ENCODE measurements at regions not wholly inside any gene's neighbourhood (a gene's known extent, or its start where the extent isn't known, plus 50 kb on each side); places are given as distances from the start of the nearest gene placed in this dataset.
"Not testable (repeated sequence)": the region's sequence is repeated elsewhere in the genome, so short reads cannot be mapped to it uniquely, and the experiment has no call there.

DNA sequence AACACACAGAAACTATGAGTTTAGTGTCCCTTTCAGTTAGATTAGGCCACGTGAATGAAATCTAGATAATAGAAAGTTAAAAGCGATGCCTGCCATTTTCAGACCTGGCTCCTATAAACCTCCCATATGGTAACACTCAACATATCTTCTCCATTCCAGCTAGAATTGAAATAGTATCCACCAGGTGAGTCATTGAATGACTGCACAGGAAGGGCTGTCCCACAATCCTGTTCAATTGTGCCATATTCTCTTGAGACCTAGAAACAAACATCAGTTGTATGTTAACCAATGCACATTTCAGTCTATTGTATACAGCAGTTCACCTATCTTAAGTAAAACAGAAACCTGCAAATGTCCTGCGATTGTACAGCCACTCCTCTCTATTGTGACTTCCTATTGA lies 659.3 kb upstream of the SLIT2 start:
- no peak for DNase-seq (ENCODE audit: low spot score)

GRCh38 chr4:19583827-19584569 lies 667.7 kb upstream of the SLIT2 start:
- DNase-seq (ENCODE audit: low spot score) = no peak

- no peak for DNase-seq (ENCODE audit: low spot score)
These were observed 671.6 kb upstream of the SLIT2 start for GRCh38 chr4:19580095-19580494.

DNA sequence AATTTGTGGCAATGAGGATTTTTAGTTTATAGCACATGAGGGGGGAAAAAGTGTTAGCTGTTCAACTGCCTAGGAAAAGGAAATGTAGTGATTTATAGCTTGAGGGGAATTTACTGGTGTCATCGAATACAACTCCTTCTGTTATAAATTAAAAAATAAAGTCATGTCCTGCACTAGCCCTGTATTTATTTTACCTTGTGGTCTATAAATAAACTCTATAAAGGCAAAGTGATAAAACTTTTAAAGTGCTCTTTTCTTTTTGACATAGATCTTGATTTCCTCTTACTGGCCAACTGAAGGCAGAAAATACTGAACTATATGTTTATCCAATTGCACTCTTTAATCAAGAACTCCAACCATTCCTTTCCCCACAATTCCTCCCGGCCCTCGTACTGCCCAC lies 672.1 kb upstream of the SLIT2 start:
- DNase-seq (ENCODE audit: low spot score) = no peak

- no peak for DNase-seq (ENCODE audit: low spot score)
These were observed 674.6 kb upstream of the SLIT2 start for GRCh38 chr4:19577097-19577496.

DNA sequence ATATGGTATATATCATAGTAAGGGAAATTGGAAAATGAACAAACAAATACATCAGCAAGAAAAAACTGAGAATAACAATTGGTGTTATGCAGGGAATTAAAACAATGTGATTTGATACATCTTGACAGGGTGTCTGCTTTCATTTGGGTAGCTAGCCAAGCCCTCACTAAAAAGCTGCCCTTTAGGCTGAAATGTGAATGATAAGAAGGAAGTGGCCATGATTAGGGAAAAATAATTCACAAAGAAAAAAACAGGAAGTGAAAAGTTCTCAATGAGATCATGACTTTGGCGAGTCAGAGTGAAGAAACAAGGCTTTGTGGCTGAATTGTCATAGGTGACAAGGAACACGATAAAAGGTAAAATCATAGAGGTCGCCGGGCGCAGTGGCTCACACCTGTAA lies 675.8 kb upstream of the SLIT2 start:
- no peak for DNase-seq (ENCODE audit: low spot score)

DNA sequence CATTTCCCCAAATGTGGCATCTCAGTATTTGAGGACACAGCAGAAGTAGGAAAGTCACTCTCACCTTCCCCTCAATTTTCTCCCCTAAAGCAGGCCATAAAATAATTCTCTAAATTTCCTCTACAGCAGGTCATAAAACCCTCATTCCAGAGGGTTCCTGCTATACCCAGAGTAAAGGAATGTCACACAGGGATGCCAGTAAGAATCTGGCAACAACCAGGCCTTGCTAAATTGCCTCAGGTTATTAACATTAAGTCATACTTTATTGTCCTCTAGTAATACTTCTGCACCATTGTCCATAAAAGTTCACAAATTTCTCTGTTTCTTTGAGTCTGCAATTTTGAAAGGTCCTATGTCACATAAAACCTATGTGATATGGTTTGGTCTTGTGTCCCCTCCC lies 685.7 kb upstream of the SLIT2 start:
- no peak for DNase-seq (ENCODE audit: low spot score)

GRCh38 chr4:19562456-19562855 lies 689.2 kb upstream of the SLIT2 start:
- no peak for DNase-seq (ENCODE audit: low spot score)

DNA sequence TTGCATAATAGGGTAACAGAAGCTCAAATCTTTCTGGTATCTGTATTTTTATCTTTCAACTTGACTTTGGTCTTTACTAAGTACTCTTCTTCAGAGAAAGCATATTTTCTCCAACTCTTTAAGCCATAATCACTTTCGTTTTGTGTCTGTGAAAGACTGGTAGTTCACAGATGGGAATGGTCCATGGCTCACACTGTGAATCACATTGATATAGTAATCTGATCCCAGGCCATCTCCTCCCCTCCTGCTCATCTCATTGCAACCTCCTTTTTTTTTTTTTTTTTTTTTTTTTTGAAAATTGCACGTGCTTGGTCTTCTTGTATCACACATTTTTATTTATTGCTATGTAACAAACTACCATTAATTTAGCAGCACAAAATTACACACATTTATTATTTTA lies 694.5 kb upstream of the SLIT2 start:
- no peak for DNase-seq (ENCODE audit: low spot score)

- not testable (repeated sequence) for DNase-seq (ENCODE audit: low spot score)
These were observed 695.4 kb upstream of the SLIT2 start for GRCh38 chr4:19556276-19556675.

GRCh38 chr4:19547463-19547862 lies 704.2 kb upstream of the SLIT2 start:
- DNase-seq (ENCODE audit: low spot score) = no peak

GRCh38 chr4:19544446-19545125 lies 707.1 kb upstream of the SLIT2 start:
- DNase-seq (ENCODE audit: low spot score) = no peak

DNA sequence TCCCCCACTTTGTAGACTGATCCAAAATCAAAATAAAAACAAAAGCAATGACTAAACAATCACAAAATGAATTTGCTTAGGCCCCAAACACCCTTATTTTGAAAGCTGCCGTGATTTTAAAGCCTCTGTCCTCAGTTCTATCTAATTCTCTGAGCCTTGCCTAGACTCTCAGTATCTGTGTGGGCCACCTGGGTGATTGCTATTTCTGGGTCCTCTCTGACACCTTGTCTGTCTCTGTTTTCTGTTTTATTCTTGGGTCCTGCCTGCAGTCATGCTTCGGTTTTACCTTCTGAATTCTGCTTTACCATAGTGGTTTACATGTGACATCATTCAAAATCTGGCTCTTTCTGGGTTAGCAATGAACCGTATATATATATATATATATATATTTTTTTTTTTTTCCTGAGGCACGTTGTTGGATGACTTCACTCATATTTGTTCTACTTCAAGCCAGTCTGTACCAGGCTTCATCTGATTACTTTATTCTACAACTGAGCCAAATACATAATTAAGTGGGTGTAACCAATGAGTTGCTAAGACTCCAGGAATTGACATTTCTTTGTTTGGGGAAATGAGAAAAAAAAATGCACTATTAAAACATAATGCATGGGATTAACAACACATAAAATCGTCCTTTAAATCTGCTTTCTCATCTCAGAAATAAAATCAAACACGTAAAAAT lies 710.7 kb upstream of the SLIT2 start:
- no peak for DNase-seq (ENCODE audit: low spot score)

DNA sequence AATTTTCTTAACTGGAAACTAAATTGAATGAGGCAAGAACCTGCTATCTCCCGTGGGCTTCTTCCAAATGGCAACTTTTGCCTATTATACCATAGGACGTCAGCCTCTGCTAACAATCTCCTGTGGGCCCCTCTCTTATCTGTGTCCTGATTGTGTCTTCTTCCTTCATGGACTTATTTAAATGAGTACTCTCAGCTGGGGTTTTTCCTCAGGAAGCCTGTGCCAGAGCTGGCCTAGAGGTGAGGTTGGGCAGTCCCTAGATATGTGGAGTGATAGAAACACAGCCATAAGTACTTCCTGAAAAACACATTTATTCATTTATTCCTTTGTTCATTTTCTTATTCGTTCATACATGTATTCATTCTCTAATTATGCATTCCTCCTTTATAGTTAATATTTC lies 712.5 kb upstream of the SLIT2 start:
- DNase-seq (ENCODE audit: low spot score) = no peak

DNA sequence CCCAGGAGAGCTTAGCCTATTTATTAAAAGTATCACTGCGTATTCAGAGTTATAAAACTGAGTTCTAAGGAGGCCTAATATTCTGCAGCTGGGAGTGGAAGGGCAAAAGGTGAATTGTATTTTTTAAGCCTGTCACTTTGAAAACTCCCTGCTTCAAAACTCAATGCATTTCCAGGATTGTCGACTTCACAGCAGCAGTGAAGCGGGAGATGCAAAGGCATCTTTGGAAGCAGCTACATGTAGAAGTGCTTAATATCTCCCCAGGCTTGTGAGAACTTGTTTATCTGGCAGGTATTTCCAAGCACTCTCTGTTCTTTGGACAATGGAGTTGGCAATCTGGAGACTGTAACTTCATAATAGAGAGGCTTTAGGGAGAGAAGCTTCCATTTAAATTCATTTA lies 717.5 kb upstream of the SLIT2 start:
- no peak for DNase-seq (ENCODE audit: low spot score)

DNA sequence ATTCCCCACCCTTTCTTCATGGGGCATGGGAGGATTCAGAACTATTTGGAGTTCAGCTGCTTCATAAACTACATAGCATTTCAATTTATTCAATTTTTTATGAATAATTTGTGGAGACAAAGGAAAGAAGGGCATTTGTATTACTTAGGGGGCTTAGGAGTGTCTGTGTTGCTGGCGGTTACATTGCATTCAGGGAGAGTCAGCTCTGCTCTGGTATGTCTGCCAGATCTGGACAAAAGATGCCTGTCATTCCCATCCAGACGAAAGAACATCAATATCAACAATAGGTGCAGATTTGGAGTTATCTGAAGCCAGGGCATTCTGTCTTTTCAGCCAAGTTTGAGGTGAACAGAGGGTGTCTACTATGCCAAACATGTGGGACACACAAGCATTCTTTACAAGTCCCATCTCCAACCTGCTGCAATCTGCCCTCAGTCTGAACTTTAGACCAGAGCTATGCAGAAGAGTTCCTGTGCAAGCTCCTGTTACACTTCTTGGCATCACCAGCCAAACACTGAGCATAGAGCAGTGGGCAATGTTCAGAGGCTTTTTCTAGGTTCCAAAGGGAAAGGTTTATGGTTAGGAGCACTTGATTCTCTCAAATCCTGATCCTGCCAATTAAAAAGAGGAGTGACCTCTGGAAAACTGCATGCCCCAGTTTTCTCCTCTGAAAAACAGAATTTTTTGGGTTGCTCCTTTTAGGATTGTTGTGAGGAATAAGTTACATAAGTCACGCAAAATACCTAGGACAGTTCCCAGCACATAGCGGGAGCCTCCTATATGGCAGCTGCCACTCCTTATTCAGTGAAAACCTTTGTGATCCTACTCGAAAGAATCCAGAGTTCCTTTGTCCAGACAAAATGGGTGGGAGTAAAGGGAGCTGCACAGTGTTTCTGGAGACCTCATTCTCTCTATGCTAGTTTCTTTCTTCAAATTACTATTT lies 719.5 kb upstream of the SLIT2 start:
- no peak for DNase-seq (ENCODE audit: low spot score)

- DNase-seq (ENCODE audit: low spot score) = no peak
These were observed 727.7 kb upstream of the SLIT2 start for GRCh38 chr4:19523964-19524363.

GRCh38 chr4:19522966-19523365 lies 728.7 kb upstream of the SLIT2 start:
- DNase-seq (ENCODE audit: low spot score) = no peak

- no peak for DNase-seq (ENCODE audit: low spot score)
These were observed 730.7 kb upstream of the SLIT2 start for GRCh38 chr4:19520939-19521520.

- DNase-seq (ENCODE audit: low spot score) = no peak
These were observed 737.2 kb upstream of the SLIT2 start for GRCh38 chr4:19514276-19515070.

GRCh38 chr4:19512086-19512485 lies 739.6 kb upstream of the SLIT2 start:
- no peak for DNase-seq (ENCODE audit: low spot score)
